Spleen (tissue), 7 donors: ENCODE measurements at regions not wholly inside any gene's neighbourhood (a gene's known extent, or its start where the extent isn't known, plus 50 kb on each side); places are given as distances from the start of the nearest gene placed in this dataset.

Experiments used
- CTCF ChIP-seq, 11 experiments: fragments of 200-600 bp in 7 of 11; fragments of 450-650 bp in 4 of 11; sonication (generic) in 4 of 11; IDR thresholded peaks in 8 of 11; conservative IDR thresholded peaks in 3 of 11; 1 replicate in 7 of 11; 2 replicates in 4 of 11; pipeline versions ENCODE4 v1.4.0 to v1.8.0; 2016 to 2021; ENCODE audit warnings: antibody characterized with exemption in 11 of 11, inconsistent platforms in 4 of 11, mild to moderate bottlenecking in 1 of 11
- POLR2A ChIP-seq, 3 donors: fragments of 450-650 bp; IDR thresholded peaks; one replicate each; pipeline ENCODE4 v1.5.1; 2017; ENCODE audit warnings: antibody characterized with exemption in 3 of 3, mild to moderate bottlenecking in 1 of 3
- POLR2AphosphoS5 ChIP-seq, 3 donors: sonication (generic); formaldehyde crosslinking; IDR thresholded peaks; one replicate each; pipeline ENCODE4 v1.5.1; 2017; ENCODE audit warnings: antibody characterized with exemption in 3 of 3
- donor health status: DM: no; HTN: no; CAD: no; lungs with moderate emphysema.
- donor health status: DM: no; HTN: no; CAD: no.
- donor health status: DM: no; HTN: no; CAD: no.

- TF ChIP-seq CTCF (IDR thresholded peaks at IDR 0.05 in 8 of 11, conservative IDR thresholded peaks at IDR 0.05 in 3 of 11), result no peak
- no peak for TF ChIP-seq POLR2A (IDR thresholded peaks at IDR 0.05)
- no peak for TF ChIP-seq POLR2AphosphoS5 (IDR thresholded peaks at IDR 0.05)
Measured at GRCh38 chr10:117698809-117699208, 156.3 kb downstream of the EMX2 start.
